ENCODE measurements at regions not wholly inside any gene's neighbourhood (a gene's known extent, or its start where the extent isn't known, plus 50 kb on each side); places are given as distances from the start of the nearest gene placed in this dataset.

- no peak for DNase-seq (ENCODE audit: low read depth in 1 of 2, low spot score in 1 of 2)
- H3K27me3 ChIP-seq = peaks cover 13% of the 10 kb centered on the region
- TF ChIP-seq CTCF (IDR thresholded peaks at IDR 0.05; ENCODE audit: low read depth, low read length) = no peak
- H3K9me3 ChIP-seq (ENCODE audit: low read depth) = no peaks in the 10 kb centered on the region
- H3K36me3 ChIP-seq = no peaks in the 10 kb centered on the region
- no peak overlapping the region for H3K4me3 ChIP-seq
- H3K27ac ChIP-seq = no peak overlapping the region
- H3K4me1 ChIP-seq (ENCODE audit: low read depth) = no peaks in the 10 kb centered on the region
Measured at GRCh38 chr2:120548627-120549608, 186.8 kb upstream of the GLI2 start.

- H3K27me3 ChIP-seq = peaks cover 14% of the 10 kb centered on the region
Measured at GRCh38 chr2:120549841-120550240, 185.8 kb upstream of the GLI2 start.

GRCh38 chr2:120550282-120550681, 185.4 kb upstream of the GLI2 start:
- H3K27me3 ChIP-seq = peaks cover 18% of the 10 kb centered on the region
- no peak for DNase-seq (ENCODE audit: low read depth in 1 of 2, low spot score in 1 of 2)
- H3K36me3 ChIP-seq = no peaks in the 10 kb centered on the region
- TF ChIP-seq CTCF (IDR thresholded peaks at IDR 0.05; ENCODE audit: low read depth, low read length) = no peak
- H3K9me3 ChIP-seq (ENCODE audit: low read depth) = no peaks in the 10 kb centered on the region
- H3K27ac ChIP-seq = no peak overlapping the region
- no peak overlapping the region for H3K4me3 ChIP-seq
- no peaks in the 10 kb centered on the region for H3K4me1 ChIP-seq (ENCODE audit: low read depth)

More at GRCh38 chr2:120549841-120550240, 185.8 kb upstream of the GLI2 start:
- Histone ChIP-seq H3K4me1 (ENCODE audit: low read depth) (no peaks in the 10 kb centered on the region), H3K36me3 (no peaks in the 10 kb centered on the region), H3K4me3 (no peak overlapping the region), H3K27ac (no peak overlapping the region), H3K9me3 (ENCODE audit: low read depth) (no peaks in the 10 kb centered on the region)
- no peak for TF ChIP-seq CTCF (IDR thresholded peaks at IDR 0.05; ENCODE audit: low read depth, low read length)
- DNase-seq (ENCODE audit: low read depth in 1 of 2, low spot score in 1 of 2) = no peak

GRCh38 chr2:120550893-120551446, 184.7 kb upstream of the GLI2 start:
- no peaks in the 10 kb centered on the region for H3K36me3 ChIP-seq
- no peak overlapping the region for H3K4me3 ChIP-seq
- TF ChIP-seq CTCF (IDR thresholded peaks at IDR 0.05; ENCODE audit: low read depth, low read length) = no peak
- no peak overlapping the region for H3K27ac ChIP-seq
- H3K27me3 ChIP-seq = peaks cover 18% of the 10 kb centered on the region
- DNase-seq (ENCODE audit: low read depth in 1 of 2, low spot score in 1 of 2) = no peak
- no peaks in the 10 kb centered on the region for H3K4me1 ChIP-seq (ENCODE audit: low read depth)
- H3K9me3 ChIP-seq (ENCODE audit: low read depth) = no peaks in the 10 kb centered on the region

- DNase-seq (ENCODE audit: low read depth in 1 of 2, low spot score in 1 of 2) = no peak
- Histone ChIP-seq H3K27ac (no peak overlapping the region), H3K36me3 (no peaks in the 10 kb centered on the region), H3K9me3 (ENCODE audit: low read depth) (no peaks in the 10 kb centered on the region), H3K4me3 (no peak overlapping the region), H3K27me3 (peaks cover 18% of the 10 kb centered on the region), H3K4me1 (ENCODE audit: low read depth) (no peaks in the 10 kb centered on the region)
- no peak for TF ChIP-seq CTCF (IDR thresholded peaks at IDR 0.05; ENCODE audit: low read depth, low read length)
Measured at GRCh38 chr2:120551522-120551921, 184.1 kb upstream of the GLI2 start.

All from cardiac muscle cell (in vitro differentiated cells and primary cell).